ENCODE measurements at regions not wholly inside any gene's neighbourhood (a gene's known extent, or its start where the extent isn't known, plus 50 kb on each side); places are given as distances from the start of the nearest gene placed in this dataset.

- Histone ChIP-seq H3K27ac (no peak overlapping the region), H3K27me3 (no peaks in the 10 kb centered on the region), H3K4me1 (no peaks in the 10 kb centered on the region), H3K4me3 (no peak overlapping the region), H3K9me3 (peaks cover 0 to 23% (median 0%) of the 10 kb centered on the region in 4 donors), H3K36me3 (no peaks in the 10 kb centered on the region)
- no peak for DNase-seq (ENCODE audit: low spot score in 2 of 2)
- no peak for TF ChIP-seq EP300 (IDR thresholded peaks at IDR 0.05)
- no peak for TF ChIP-seq POLR2A (IDR thresholded peaks at IDR 0.05)
- no peak for TF ChIP-seq CTCF (IDR thresholded peaks at IDR 0.05)
- 81 to 84% methylated on average over 3 of the region's 3 CpGs for WGBS, 2 donors
Observed at GRCh38 chr20:40603057-40603651, 85.9 kb downstream of the MAFB start.

- no peak overlapping the region for H3K4me3 ChIP-seq
- H3K4me1 ChIP-seq = no peaks in the 10 kb centered on the region
- DNase-seq (ENCODE audit: low spot score in 2 of 2) = no peak
- H3K27ac ChIP-seq = no peak overlapping the region
- TF ChIP-seq EP300 (IDR thresholded peaks at IDR 0.05) = no peak
- TF ChIP-seq CTCF (IDR thresholded peaks at IDR 0.05) = no peak
- TF ChIP-seq POLR2A (IDR thresholded peaks at IDR 0.05) = no peak
- H3K36me3 ChIP-seq = no peaks in the 10 kb centered on the region
- H3K9me3 ChIP-seq = peaks cover 0 to 24% (median 0%) of the 10 kb centered on the region in 4 donors
- WGBS, 2 donors = 85 to 94% methylated on average over 1 of the region's 1 CpG
- no peaks in the 10 kb centered on the region for H3K27me3 ChIP-seq
Observed at GRCh38 chr20:40602381-40602780, 86.7 kb downstream of the MAFB start.

- Histone ChIP-seq H3K4me1 (no peaks in the 10 kb centered on the region), H3K27ac (no peak overlapping the region), H3K36me3 (no peaks in the 10 kb centered on the region), H3K4me3 (no peak overlapping the region), H3K9me3 (peaks cover 0 to 24% (median 0%) of the 10 kb centered on the region in 4 donors), H3K27me3 (no peaks in the 10 kb centered on the region)
- DNase-seq (ENCODE audit: low spot score in 2 of 2) = no peak
- WGBS, 2 donors = 58 to 64% methylated on average over 2 of the region's 2 CpGs
- TF ChIP-seq EP300 (IDR thresholded peaks at IDR 0.05) (no peak), POLR2A (IDR thresholded peaks at IDR 0.05) (no peak), CTCF (IDR thresholded peaks at IDR 0.05) (no peak)
Observed at GRCh38 chr20:40600441-40601219, 88.4 kb downstream of the MAFB start.

- no peaks in the 10 kb centered on the region for H3K4me1 ChIP-seq
- no peak overlapping the region for H3K27ac ChIP-seq
- H3K27me3 ChIP-seq = no peaks in the 10 kb centered on the region
- no peak for DNase-seq (ENCODE audit: low spot score in 2 of 2)
- peaks cover 0 to 24% (median 0%) of the 10 kb centered on the region in 4 donors for H3K9me3 ChIP-seq
- WGBS, 2 donors = 80 to 92% methylated on average over 3 of the region's 3 CpGs
- no peaks in the 10 kb centered on the region for H3K36me3 ChIP-seq
- no peak overlapping the region for H3K4me3 ChIP-seq
- TF ChIP-seq POLR2A (IDR thresholded peaks at IDR 0.05) (no peak), EP300 (IDR thresholded peaks at IDR 0.05) (no peak), CTCF (IDR thresholded peaks at IDR 0.05) (no peak)
Observed at GRCh38 chr20:40599987-40600386, 89.0 kb downstream of the MAFB start.

GRCh38 chr20:40592941-40593340 lies 96.1 kb downstream of the MAFB start:
- Histone ChIP-seq H3K4me1 (no peaks in the 10 kb centered on the region), H3K27ac (no peak overlapping the region), H3K27me3 (no peaks in the 10 kb centered on the region), H3K9me3 (no peaks in the 10 kb centered on the region), H3K36me3 (no peaks in the 10 kb centered on the region), H3K4me3 (no peak overlapping the region)
- TF ChIP-seq POLR2A (IDR thresholded peaks at IDR 0.05) = no peak
- no peak for TF ChIP-seq EP300 (IDR thresholded peaks at IDR 0.05)
- 79 to 80% methylated on average over 1 of the region's 1 CpG for WGBS, 2 donors
- no peak for DNase-seq (ENCODE audit: low spot score in 2 of 2)

Data from tibial nerve (tissue), 4 donors.